ENCODE measurements at regions not wholly inside any gene's neighbourhood (a gene's known extent, or its start where the extent isn't known, plus 50 kb on each side); places are given as distances from the start of the nearest gene placed in this dataset.

- TF ChIP-seq POLR2A (IDR thresholded peaks at IDR 0.05; ENCODE audit: low read depth, low read length): no peak
- TF ChIP-seq POLR2AphosphoS5 (IDR thresholded peaks at IDR 0.05; ENCODE audit: low read depth, low read length): no peak
Measured at GRCh38 chr1:161427733-161428516, 60.2 kb upstream of the CFAP126 start.

Data from GM12892 (cell line).